ENCODE measurements at regions not wholly inside any gene's neighbourhood (a gene's known extent, or its start where the extent isn't known, plus 50 kb on each side); places are given as distances from the start of the nearest gene placed in this dataset.

DNA sequence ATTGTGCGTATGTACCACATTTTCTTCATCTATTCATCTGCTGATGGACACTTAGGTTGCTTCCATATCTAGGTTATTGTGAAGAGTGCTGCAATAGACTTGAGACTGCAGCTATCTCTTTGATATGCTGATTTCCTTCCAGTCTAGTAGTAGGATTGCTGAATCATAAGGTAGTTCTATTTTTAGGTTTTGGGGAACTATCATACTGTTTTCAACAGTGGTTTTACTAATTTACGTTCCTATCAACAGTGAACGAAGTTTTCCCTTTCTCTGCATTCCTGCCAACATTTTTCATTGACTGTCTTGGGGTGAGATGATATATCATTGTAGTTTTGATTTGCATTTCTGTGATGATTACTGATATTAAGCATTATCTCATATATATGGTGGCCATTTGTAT is 482.2 kb downstream of the SLC16A7 start:
- TF ChIP-seq, protein P1, sequence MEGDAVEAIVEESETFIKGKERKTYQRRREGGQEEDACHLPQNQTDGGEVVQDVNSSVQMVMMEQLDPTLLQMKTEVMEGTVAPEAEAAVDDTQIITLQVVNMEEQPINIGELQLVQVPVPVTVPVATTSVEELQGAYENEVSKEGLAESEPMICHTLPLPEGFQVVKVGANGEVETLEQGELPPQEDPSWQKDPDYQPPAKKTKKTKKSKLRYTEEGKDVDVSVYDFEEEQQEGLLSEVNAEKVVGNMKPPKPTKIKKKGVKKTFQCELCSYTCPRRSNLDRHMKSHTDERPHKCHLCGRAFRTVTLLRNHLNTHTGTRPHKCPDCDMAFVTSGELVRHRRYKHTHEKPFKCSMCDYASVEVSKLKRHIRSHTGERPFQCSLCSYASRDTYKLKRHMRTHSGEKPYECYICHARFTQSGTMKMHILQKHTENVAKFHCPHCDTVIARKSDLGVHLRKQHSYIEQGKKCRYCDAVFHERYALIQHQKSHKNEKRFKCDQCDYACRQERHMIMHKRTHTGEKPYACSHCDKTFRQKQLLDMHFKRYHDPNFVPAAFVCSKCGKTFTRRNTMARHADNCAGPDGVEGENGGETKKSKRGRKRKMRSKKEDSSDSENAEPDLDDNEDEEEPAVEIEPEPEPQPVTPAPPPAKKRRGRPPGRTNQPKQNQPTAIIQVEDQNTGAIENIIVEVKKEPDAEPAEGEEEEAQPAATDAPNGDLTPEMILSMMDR (IDR thresholded peaks at IDR 0.05) = no peak
- TF ChIP-seq ZFX (IDR thresholded peaks at IDR 0.05; ENCODE audit: borderline replicate concordance) = no peak
- no peak overlapping the region for H3K27ac ChIP-seq

DNA sequence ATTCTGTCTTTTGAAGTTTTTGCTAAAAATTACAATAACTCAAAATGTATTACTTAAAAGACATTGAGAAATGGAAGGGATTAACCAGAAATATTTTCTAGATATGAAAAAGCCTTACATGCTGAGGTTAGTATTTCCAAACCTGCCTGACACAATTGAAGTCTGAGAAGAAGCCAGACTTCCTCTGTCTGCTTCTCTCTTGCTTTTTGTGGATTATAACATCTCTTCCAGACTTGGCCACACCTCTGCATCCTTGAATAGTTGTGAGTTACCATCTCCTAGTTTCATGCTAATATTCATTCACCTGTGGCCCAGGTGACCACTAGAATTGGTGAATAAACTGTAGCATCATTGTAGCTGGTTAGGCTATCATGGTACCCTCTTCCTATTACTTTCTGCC is 497.6 kb downstream of the SLC16A7 start:
- TF ChIP-seq, protein P1 (IDR thresholded peaks at IDR 0.05) = no peak
- TF ChIP-seq ZFX (IDR thresholded peaks at IDR 0.05; ENCODE audit: borderline replicate concordance) = no peak

GRCh38 chr12:60094436-60094835 is 498.6 kb downstream of the SLC16A7 start:
- TF ChIP-seq, protein P1 (IDR thresholded peaks at IDR 0.05) = no peak
- TF ChIP-seq ZFX (IDR thresholded peaks at IDR 0.05; ENCODE audit: borderline replicate concordance) = no peak
- no peak overlapping the region for H3K27ac ChIP-seq

More for the DNA sequence above, 497.6 kb downstream of the SLC16A7 start:
- no peak overlapping the region for H3K27ac ChIP-seq

GRCh38 chr12:60096727-60097126 is 500.9 kb downstream of the SLC16A7 start:
- no peak for TF ChIP-seq ZFX (IDR thresholded peaks at IDR 0.05; ENCODE audit: borderline replicate concordance)
- TF ChIP-seq, protein P1 (IDR thresholded peaks at IDR 0.05) = no peak
- no peak overlapping the region for H3K27ac ChIP-seq

DNA sequence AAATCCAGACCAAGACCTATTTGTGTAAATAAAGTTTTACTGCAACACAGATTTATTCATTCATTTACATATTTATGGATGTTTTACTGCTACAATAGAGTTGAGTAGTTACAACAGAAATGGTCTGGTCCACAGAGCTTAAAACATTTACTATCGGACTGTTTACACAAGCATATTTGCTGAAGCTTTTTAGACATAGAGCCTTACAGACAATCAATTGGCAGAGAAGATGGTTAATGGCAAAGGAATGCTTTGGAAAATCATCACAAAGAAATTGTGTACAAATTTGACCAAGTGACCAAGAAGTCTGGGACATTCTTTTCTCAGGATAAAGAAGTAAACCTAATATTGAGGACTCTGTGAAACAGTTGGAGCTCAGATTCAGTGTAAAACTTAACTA is 504.3 kb downstream of the SLC16A7 start:
- no peak for TF ChIP-seq ZFX (IDR thresholded peaks at IDR 0.05; ENCODE audit: borderline replicate concordance)
- TF ChIP-seq, protein P1 (IDR thresholded peaks at IDR 0.05) = no peak
- H3K27ac ChIP-seq = 0 out of 2 replicates have a peak overlapping the region, but pooled peaks have one; percentile 2

GRCh38 chr12:60100852-60101251 is 505.0 kb downstream of the SLC16A7 start:
- H3K27ac ChIP-seq = 0 out of 2 replicates have a peak overlapping the region, but pooled peaks have one; percentile 2
- TF ChIP-seq ZFX (IDR thresholded peaks at IDR 0.05; ENCODE audit: borderline replicate concordance) = no peak
- TF ChIP-seq, protein P1 (IDR thresholded peaks at IDR 0.05) = no peak

DNA sequence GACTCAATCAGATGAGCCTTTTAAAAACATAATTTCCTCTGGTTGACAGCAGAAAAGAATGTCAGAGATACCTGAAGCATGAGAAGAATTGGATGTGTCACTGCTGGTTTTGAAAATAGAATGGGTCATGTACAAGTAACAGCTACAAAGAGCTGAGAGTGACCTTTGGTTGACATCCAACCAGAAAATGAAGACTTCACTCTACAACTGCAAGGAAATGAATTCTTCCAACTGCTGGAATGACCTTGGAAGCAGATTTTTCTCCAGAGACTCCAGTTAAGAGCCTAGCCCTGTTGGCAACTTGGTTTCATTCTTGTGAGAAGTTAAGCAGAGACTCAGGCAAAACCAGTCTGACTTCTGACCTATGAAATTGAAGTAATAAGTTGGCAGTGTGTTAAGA is 505.9 kb downstream of the SLC16A7 start:
- TF ChIP-seq, protein P1 (IDR thresholded peaks at IDR 0.05) = no peak
- TF ChIP-seq ZFX (IDR thresholded peaks at IDR 0.05; ENCODE audit: borderline replicate concordance) = no peak
- no peak overlapping the region for H3K27ac ChIP-seq

Data from 22Rv1 (cell line).